ENCODE measurements at regions not wholly inside any gene's neighbourhood (a gene's known extent, or its start where the extent isn't known, plus 50 kb on each side); places are given as distances from the start of the nearest gene placed in this dataset.

- TF ChIP-seq ZNF839 (CRISPR knock-in tag; IDR thresholded peaks at IDR 0.05; ENCODE audit: borderline replicate concordance) (no peak), SALL1 (CRISPR knock-in tag; IDR thresholded peaks at IDR 0.05) (no peak), LBX2 (CRISPR knock-in tag; IDR thresholded peaks at IDR 0.05; ENCODE audit: borderline replicate concordance) (no peak), ZNF547 (CRISPR knock-in tag; IDR thresholded peaks at IDR 0.05) (no peak), NFYC (CRISPR knock-in tag; IDR thresholded peaks at IDR 0.05) (no peak), ZNF710 (CRISPR knock-in tag; IDR thresholded peaks at IDR 0.05; ENCODE audit: borderline replicate concordance) (no peak), ZNF749 (CRISPR knock-in tag; IDR thresholded peaks at IDR 0.05; ENCODE audit: borderline replicate concordance) (no peak), GLMP (CRISPR knock-in tag; IDR thresholded peaks at IDR 0.05; ENCODE audit: borderline replicate concordance) (no peak), ZEB1 (IDR thresholded peaks at IDR 0.05; ENCODE audit: insufficient replicate concordance, low read depth) (no peak), CEBPG (CRISPR knock-in tag; IDR thresholded peaks at IDR 0.05) (0 out of 2 replicates have a peak, but pooled peaks have one; percentile 17), TCF12 (IDR thresholded peaks at IDR 0.05) (no peak), TCF12 (CRISPR knock-in tag; IDR thresholded peaks at IDR 0.05) (no peak), KDM5B (CRISPR knock-in tag; IDR thresholded peaks at IDR 0.05; ENCODE audit: borderline replicate concordance) (no peak), SATB2 (CRISPR knock-in tag; IDR thresholded peaks at IDR 0.05) (no peak), SAP130 (CRISPR knock-in tag; IDR thresholded peaks at IDR 0.05; ENCODE audit: low read depth) (0 out of 2 replicates have a peak, but pooled peaks have one; percentile 30), ZNF510 (CRISPR knock-in tag; IDR thresholded peaks at IDR 0.05; ENCODE audit: low read depth) (no peak), NCOA2 (CRISPR knock-in tag; IDR thresholded peaks at IDR 0.05) (no peak)
- TF ChIP-seq, protein P1, sequence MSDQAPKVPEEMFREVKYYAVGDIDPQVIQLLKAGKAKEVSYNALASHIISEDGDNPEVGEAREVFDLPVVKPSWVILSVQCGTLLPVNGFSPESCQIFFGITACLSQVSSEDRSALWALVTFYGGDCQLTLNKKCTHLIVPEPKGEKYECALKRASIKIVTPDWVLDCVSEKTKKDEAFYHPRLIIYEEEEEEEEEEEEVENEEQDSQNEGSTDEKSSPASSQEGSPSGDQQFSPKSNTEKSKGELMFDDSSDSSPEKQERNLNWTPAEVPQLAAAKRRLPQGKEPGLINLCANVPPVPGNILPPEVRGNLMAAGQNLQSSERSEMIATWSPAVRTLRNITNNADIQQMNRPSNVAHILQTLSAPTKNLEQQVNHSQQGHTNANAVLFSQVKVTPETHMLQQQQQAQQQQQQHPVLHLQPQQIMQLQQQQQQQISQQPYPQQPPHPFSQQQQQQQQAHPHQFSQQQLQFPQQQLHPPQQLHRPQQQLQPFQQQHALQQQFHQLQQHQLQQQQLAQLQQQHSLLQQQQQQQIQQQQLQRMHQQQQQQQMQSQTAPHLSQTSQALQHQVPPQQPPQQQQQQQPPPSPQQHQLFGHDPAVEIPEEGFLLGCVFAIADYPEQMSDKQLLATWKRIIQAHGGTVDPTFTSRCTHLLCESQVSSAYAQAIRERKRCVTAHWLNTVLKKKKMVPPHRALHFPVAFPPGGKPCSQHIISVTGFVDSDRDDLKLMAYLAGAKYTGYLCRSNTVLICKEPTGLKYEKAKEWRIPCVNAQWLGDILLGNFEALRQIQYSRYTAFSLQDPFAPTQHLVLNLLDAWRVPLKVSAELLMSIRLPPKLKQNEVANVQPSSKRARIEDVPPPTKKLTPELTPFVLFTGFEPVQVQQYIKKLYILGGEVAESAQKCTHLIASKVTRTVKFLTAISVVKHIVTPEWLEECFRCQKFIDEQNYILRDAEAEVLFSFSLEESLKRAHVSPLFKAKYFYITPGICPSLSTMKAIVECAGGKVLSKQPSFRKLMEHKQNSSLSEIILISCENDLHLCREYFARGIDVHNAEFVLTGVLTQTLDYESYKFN (CRISPR knock-in tag; conservative IDR thresholded peaks at IDR 0.05), result peak; percentile 42
- TF ChIP-seq, protein P2, sequence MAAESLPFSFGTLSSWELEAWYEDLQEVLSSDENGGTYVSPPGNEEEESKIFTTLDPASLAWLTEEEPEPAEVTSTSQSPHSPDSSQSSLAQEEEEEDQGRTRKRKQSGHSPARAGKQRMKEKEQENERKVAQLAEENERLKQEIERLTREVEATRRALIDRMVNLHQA (CRISPR knock-in tag; IDR thresholded peaks at IDR 0.05), result no peak
- TF ChIP-seq, protein P3, sequence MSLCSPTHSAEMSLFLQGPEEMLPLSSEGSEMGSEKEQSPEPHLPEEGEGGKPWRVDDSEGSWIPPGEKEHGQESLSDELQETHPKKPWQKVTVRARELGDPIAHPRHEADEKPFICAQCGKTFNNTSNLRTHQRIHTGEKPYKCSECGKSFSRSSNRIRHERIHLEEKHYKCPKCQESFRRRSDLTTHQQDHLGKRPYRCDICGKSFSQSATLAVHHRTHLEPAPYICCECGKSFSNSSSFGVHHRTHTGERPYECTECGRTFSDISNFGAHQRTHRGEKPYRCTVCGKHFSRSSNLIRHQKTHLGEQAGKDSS (CRISPR knock-in tag; IDR thresholded peaks at IDR 0.05; ENCODE audit: borderline replicate concordance, low read depth), result no peak
- TF ChIP-seq, protein P4, sequence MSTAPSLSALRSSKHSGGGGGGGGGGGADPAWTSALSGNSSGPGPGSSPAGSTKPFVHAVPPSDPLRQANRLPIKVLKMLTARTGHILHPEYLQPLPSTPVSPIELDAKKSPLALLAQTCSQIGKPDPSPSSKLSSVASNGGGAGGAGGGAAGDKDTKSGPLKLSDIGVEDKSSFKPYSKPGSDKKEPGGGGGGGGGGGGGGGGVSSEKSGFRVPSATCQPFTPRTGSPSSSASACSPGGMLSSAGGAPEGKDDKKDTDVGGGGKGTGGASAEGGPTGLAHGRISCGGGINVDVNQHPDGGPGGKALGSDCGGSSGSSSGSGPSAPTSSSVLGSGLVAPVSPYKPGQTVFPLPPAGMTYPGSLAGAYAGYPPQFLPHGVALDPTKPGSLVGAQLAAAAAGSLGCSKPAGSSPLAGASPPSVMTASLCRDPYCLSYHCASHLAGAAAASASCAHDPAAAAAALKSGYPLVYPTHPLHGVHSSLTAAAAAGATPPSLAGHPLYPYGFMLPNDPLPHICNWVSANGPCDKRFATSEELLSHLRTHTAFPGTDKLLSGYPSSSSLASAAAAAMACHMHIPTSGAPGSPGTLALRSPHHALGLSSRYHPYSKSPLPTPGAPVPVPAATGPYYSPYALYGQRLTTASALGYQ (CRISPR knock-in tag; IDR thresholded peaks at IDR 0.05), result no peak
Observed at GRCh38 chr3:115204475-115204874, 57.4 kb upstream of the ZBTB20 start (continued).

Data from HepG2 (cell line).